Muscle layer of colon (tissue), 2 donors: ENCODE measurements at regions not wholly inside any gene's neighbourhood (a gene's known extent, or its start where the extent isn't known, plus 50 kb on each side); places are given as distances from the start of the nearest gene placed in this dataset.
"Not testable (repeated sequence)": the region's sequence is repeated elsewhere in the genome, so short reads cannot be mapped to it uniquely, and the experiment has no call there.

Experiments used
- H3K27ac ChIP-seq: one replicate; pipeline ENCODE4 v1.7.0; 2013; ENCODE audit warnings: low read depth, mild to moderate bottlenecking, low read length, moderate library complexity
- H3K27me3 ChIP-seq, 2 donors: one replicate each; pipeline ENCODE4 v1.7.0; 2013; ENCODE audit warnings: low read length in 2 of 2, mild to moderate bottlenecking in 2 of 2; ENCODE audit not compliant: insufficient read depth in 2 of 2, control insufficient read depth in 1 of 2
- H3K36me3 ChIP-seq: one replicate; pipeline ENCODE4 v1.7.0; 2013; ENCODE audit warnings: mild to moderate bottlenecking, low read length; ENCODE audit not compliant: insufficient read depth
- H3K4me1 ChIP-seq: one replicate; pipeline ENCODE4 v1.7.0; 2013; ENCODE audit warnings: mild to moderate bottlenecking, low read length; ENCODE audit not compliant: insufficient read depth
- H3K4me3 ChIP-seq, 2 donors: one replicate each; pipeline ENCODE4 v1.7.0; 2013; ENCODE audit warnings: low read length in 2 of 2, low read depth in 1 of 2, mild to moderate bottlenecking in 1 of 2, moderate library complexity in 1 of 2
- H3K9ac ChIP-seq: one replicate; pipeline ENCODE4 v1.7.0; 2013; ENCODE audit warnings: low read length
- H3K9me3 ChIP-seq: one replicate; pipeline ENCODE4 v1.7.0; 2013; ENCODE audit warnings: mild to moderate bottlenecking, low read length
- donor health status: abdominal sarcoma.
- donor health status: Adenocarcinoma of cecum.

GRCh38 chr7:81453770-81454169 is 316.1 kb downstream of the HGF start:
- not testable (repeated sequence) for H3K9me3 ChIP-seq, H3K36me3 ChIP-seq, H3K27me3 ChIP-seq, H3K4me3 ChIP-seq, H3K27ac ChIP-seq, H3K9ac ChIP-seq, H3K4me1 ChIP-seq

GRCh38 chr7:81449105-81449504 is 320.7 kb downstream of the HGF start:
- no peak overlapping the region for H3K4me3 ChIP-seq
- H3K36me3 ChIP-seq = no peaks in the 10 kb centered on the region
- no peaks in the 10 kb centered on the region for H3K4me1 ChIP-seq
- H3K27ac ChIP-seq = no peak overlapping the region
- no peak overlapping the region for H3K9ac ChIP-seq
- no peaks in the 10 kb centered on the region for H3K27me3 ChIP-seq
- H3K9me3 ChIP-seq = no peaks in the 10 kb centered on the region

GRCh38 chr7:81447351-81447952 is 322.4 kb downstream of the HGF start:
- Histone ChIP-seq H3K27me3 (no peaks in the 10 kb centered on the region), H3K9ac (no peak overlapping the region), H3K9me3 (no peaks in the 10 kb centered on the region), H3K4me1 (no peaks in the 10 kb centered on the region), H3K4me3 (no peak overlapping the region), H3K27ac (no peak overlapping the region), H3K36me3 (no peaks in the 10 kb centered on the region)

- Histone ChIP-seq H3K27ac (no peak overlapping the region), H3K4me1 (no peaks in the 10 kb centered on the region), H3K9ac (no peak overlapping the region), H3K36me3 (no peaks in the 10 kb centered on the region), H3K27me3 (no peaks in the 10 kb centered on the region), H3K9me3 (no peaks in the 10 kb centered on the region), H3K4me3 (no peak overlapping the region)
Measured at GRCh38 chr7:81446212-81446611, 323.6 kb downstream of the HGF start.

- H3K4me3 ChIP-seq = no peak overlapping the region
- H3K27ac ChIP-seq = no peak overlapping the region
- no peaks in the 10 kb centered on the region for H3K4me1 ChIP-seq
- H3K9ac ChIP-seq = no peak overlapping the region
- H3K36me3 ChIP-seq = no peaks in the 10 kb centered on the region
- no peaks in the 10 kb centered on the region for H3K27me3 ChIP-seq
- no peaks in the 10 kb centered on the region for H3K9me3 ChIP-seq
Measured at GRCh38 chr7:81445462-81445861, 324.4 kb downstream of the HGF start.

- H3K27ac ChIP-seq = no peak overlapping the region
- no peaks in the 10 kb centered on the region for H3K27me3 ChIP-seq
- H3K4me1 ChIP-seq = no peaks in the 10 kb centered on the region
- H3K4me3 ChIP-seq = no peak overlapping the region
- no peaks in the 10 kb centered on the region for H3K9me3 ChIP-seq
- no peak overlapping the region for H3K9ac ChIP-seq
- H3K36me3 ChIP-seq = no peaks in the 10 kb centered on the region
Measured at GRCh38 chr7:81441750-81442149, 328.1 kb downstream of the HGF start.

- no peak overlapping the region for H3K9ac ChIP-seq
- no peaks in the 10 kb centered on the region for H3K4me1 ChIP-seq
- no peak overlapping the region for H3K27ac ChIP-seq
- H3K36me3 ChIP-seq = no peaks in the 10 kb centered on the region
- no peak overlapping the region for H3K4me3 ChIP-seq
- H3K9me3 ChIP-seq = no peaks in the 10 kb centered on the region
- no peaks in the 10 kb centered on the region for H3K27me3 ChIP-seq
Measured at GRCh38 chr7:81439591-81439990, 330.3 kb downstream of the HGF start.

- not testable (repeated sequence) for H3K4me3 ChIP-seq, H3K9me3 ChIP-seq, H3K9ac ChIP-seq, H3K4me1 ChIP-seq, H3K36me3 ChIP-seq, H3K27me3 ChIP-seq, H3K27ac ChIP-seq
Measured at GRCh38 chr7:81437160-81437559, 332.7 kb downstream of the HGF start.

- Histone ChIP-seq H3K4me1 (no peaks in the 10 kb centered on the region), H3K9ac (no peak overlapping the region), H3K4me3 (no peak overlapping the region), H3K27me3 (no peaks in the 10 kb centered on the region), H3K27ac (no peak overlapping the region), H3K36me3 (no peaks in the 10 kb centered on the region), H3K9me3 (no peaks in the 10 kb centered on the region)
Measured at GRCh38 chr7:81433692-81434331, 336.0 kb downstream of the HGF start.

GRCh38 chr7:81433206-81433605 is 336.6 kb downstream of the HGF start:
- H3K27ac ChIP-seq = no peak overlapping the region
- no peaks in the 10 kb centered on the region for H3K27me3 ChIP-seq
- H3K9me3 ChIP-seq = no peaks in the 10 kb centered on the region
- H3K36me3 ChIP-seq = no peaks in the 10 kb centered on the region
- H3K9ac ChIP-seq = no peak overlapping the region
- H3K4me1 ChIP-seq = no peaks in the 10 kb centered on the region
- H3K4me3 ChIP-seq = no peak overlapping the region

GRCh38 chr7:81430761-81431160 is 339.1 kb downstream of the HGF start:
- Histone ChIP-seq H3K36me3 (no peaks in the 10 kb centered on the region), H3K27ac (no peak overlapping the region), H3K4me3 (no peak overlapping the region)

GRCh38 chr7:81430150-81430549 is 339.7 kb downstream of the HGF start:
- Histone ChIP-seq H3K27me3 (no peaks in the 10 kb centered on the region), H3K4me1 (no peaks in the 10 kb centered on the region), H3K4me3 (no peak overlapping the region), H3K27ac (no peak overlapping the region), H3K9me3 (no peaks in the 10 kb centered on the region), H3K9ac (no peak overlapping the region), H3K36me3 (no peaks in the 10 kb centered on the region)

More at GRCh38 chr7:81430761-81431160, 339.1 kb downstream of the HGF start:
- Histone ChIP-seq H3K27me3 (no peaks in the 10 kb centered on the region), H3K9me3 (no peaks in the 10 kb centered on the region), H3K4me1 (no peaks in the 10 kb centered on the region), H3K9ac (no peak overlapping the region)
